NCI-H446 treated with DMSO at 0.1 percent for 48 hours (cell line): ENCODE measurements at regions not wholly inside any gene's neighbourhood (a gene's known extent, or its start where the extent isn't known, plus 50 kb on each side); places are given as distances from the start of the nearest gene placed in this dataset.

Experiments
- DNase-seq: peaks from one replicate; lab custom pipeline; 2025; lab: John Stamatoyannopoulos, UW

GRCh38 chr2:138846216-138846821 lies 66.1 kb upstream of the NXPH2 start:
- peak; percentile 51 for DNase-seq

- no peak for DNase-seq
These were observed 62.2 kb upstream of the NXPH2 start for GRCh38 chr2:138842341-138842740.

GRCh38 chr2:138841459-138841858 lies 61.3 kb upstream of the NXPH2 start:
- no peak for DNase-seq

GRCh38 chr2:138838851-138839620 lies 58.8 kb upstream of the NXPH2 start:
- no peak for DNase-seq

GRCh38 chr2:138831691-138832090 lies 51.5 kb upstream of the NXPH2 start:
- no peak for DNase-seq

GRCh38 chr2:138831154-138831553 lies 51.0 kb upstream of the NXPH2 start:
- no peak for DNase-seq

- no peak for DNase-seq
These were observed 50.4 kb upstream of the NXPH2 start for GRCh38 chr2:138830547-138830946.
